Choroid plexus epithelial cell (primary cell): ENCODE measurements at regions not wholly inside any gene's neighbourhood (a gene's known extent, or its start where the extent isn't known, plus 50 kb on each side); places are given as distances from the start of the nearest gene placed in this dataset.

Experiments
- DNase-seq: peaks from one replicate; pipeline ENCODE4 v3.0.0-alpha.2; 2010; ENCODE audit warnings: low read depth
- H3K4me3 ChIP-seq: 2 replicates; pipeline ENCODE4 v1.5.1; 2011; ENCODE audit warnings: low read depth, mild to moderate bottlenecking, control low read depth, low read length, moderate library complexity
- TF ChIP-seq, protein P1 (sequence below): conservative IDR thresholded peaks from 2 replicates; pipeline ENCODE4 v1.5.1; 2011; ENCODE audit warnings: low read depth, mild to moderate bottlenecking, control low read depth, inconsistent platforms, low read length, moderate library complexity

DNA sequence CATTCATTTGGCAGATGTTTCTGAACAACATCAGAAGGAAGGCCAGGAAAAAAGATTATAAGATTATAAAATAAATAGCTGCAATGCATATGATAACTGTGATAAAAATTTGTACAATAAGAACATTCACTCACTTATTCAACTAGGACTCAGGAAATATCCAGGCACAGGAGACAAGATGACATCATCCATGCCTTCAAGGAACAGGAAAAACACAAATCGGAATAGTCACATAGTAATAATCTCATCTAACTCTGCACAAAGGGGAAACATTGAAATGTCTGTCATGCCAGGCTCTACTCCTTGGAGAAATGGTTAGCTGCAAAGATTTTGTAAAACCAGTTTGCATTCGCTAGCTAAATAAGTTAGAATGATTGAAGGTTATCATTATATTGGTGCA lies 233.5 kb upstream of the AGTR1 start:
- peak; percentile 33 for DNase-seq
- TF ChIP-seq, protein P1, sequence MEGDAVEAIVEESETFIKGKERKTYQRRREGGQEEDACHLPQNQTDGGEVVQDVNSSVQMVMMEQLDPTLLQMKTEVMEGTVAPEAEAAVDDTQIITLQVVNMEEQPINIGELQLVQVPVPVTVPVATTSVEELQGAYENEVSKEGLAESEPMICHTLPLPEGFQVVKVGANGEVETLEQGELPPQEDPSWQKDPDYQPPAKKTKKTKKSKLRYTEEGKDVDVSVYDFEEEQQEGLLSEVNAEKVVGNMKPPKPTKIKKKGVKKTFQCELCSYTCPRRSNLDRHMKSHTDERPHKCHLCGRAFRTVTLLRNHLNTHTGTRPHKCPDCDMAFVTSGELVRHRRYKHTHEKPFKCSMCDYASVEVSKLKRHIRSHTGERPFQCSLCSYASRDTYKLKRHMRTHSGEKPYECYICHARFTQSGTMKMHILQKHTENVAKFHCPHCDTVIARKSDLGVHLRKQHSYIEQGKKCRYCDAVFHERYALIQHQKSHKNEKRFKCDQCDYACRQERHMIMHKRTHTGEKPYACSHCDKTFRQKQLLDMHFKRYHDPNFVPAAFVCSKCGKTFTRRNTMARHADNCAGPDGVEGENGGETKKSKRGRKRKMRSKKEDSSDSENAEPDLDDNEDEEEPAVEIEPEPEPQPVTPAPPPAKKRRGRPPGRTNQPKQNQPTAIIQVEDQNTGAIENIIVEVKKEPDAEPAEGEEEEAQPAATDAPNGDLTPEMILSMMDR, result no peak
- H3K4me3 ChIP-seq, result no peak overlapping the region

DNA sequence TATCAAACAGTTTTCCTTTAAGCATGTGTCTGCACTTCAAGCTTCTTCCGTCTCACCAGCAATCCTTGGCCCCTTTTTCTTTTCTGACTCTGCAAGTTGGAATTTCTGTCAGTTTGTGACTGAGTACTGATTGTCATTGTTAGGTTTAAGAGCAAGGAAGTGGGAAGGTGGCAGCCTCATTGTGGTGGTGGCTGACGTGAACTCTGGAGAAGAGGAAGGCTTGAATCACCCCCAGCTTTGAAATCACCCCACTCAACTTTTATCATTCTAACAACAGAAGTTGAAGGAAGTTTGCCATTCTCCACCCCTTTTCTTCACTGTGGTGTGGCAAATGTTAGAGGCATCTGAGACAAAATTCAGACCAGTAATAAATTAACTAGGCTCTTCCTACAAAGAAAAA lies 231.6 kb upstream of the AGTR1 start:
- H3K4me3 ChIP-seq, result no peak overlapping the region
- peak; percentile 28 for DNase-seq

DNA sequence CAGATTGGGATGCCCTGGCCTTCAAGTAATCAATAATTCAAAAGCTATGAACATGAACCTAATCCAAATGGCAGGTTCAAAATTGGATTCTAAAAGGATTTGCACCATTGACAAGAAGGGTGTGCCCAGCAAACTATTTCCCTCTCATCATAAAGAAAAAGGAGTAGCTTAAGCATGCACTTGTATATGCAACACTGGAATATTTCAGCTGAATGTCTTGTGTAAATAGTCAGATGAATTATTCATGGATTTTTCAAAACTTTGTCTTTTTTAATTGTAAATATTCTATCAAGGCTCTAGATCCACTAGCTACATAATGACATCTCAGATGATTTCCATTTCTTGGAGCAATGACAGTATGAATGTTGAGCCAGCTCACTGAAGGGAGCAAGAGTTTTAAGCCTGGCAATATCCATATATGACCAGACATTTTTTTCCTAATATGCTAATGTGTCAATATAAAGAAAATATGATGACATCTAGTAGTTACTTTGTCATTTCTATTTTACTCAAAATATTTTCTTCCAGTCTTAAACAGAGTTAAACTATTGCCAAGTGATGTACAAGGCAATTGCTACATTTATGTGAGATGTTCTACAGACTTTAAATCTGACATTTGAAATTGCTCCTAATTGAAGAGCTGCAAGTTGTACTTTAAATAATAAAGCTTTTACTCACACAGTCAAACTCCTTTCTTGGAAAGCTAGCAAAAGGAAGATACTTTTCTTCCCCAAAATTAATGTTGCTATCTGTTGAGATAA lies 230.5 kb upstream of the AGTR1 start:
- TF ChIP-seq, protein P1, result no peak
- DNase-seq, result no peak
- no peak overlapping the region for H3K4me3 ChIP-seq

More for the DNA sequence above, 231.6 kb upstream of the AGTR1 start:
- TF ChIP-seq, protein P1, result no peak

DNA sequence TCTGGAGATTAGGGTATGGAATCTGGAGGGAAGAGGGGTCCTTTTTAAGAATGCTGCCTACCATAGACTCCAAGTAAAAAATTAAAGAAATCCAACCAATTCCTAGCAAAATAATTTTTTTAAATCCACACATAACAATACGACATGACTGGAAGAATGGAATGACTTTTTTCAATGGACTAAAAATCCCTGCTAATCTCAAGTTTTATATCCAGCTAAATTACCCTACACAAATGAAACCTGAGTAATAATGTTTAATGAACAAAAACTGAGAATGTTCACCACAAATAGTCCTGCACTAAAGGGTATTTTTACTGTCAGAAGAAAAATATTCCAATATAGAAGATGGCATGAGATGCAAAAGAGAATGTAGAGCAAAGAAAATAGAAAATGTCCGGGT lies 220.3 kb upstream of the AGTR1 start:
- no peak overlapping the region for H3K4me3 ChIP-seq
- no peak for DNase-seq
- TF ChIP-seq, protein P1, result no peak

DNA sequence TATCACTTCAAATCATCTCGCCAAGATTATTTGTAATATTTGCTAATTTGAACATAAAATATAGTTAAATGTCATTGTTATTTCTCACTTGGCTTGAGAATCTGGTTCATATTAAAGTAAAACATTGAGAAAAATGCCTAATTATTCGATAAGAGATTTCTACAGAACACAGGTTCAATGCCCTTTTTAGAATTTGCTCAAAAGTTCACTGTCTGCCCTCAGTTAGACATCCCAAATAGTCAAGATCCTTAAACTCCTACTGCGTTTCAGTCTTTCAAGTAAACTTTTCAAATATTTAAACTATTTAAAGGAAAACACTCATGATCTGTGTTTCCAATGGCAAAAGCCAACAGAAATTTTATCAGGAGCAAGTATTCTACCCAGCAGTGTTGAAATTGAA lies 204.1 kb upstream of the AGTR1 start:
- no peak overlapping the region for H3K4me3 ChIP-seq
- peak; percentile 15 for DNase-seq
- TF ChIP-seq, protein P1, result no peak

DNA sequence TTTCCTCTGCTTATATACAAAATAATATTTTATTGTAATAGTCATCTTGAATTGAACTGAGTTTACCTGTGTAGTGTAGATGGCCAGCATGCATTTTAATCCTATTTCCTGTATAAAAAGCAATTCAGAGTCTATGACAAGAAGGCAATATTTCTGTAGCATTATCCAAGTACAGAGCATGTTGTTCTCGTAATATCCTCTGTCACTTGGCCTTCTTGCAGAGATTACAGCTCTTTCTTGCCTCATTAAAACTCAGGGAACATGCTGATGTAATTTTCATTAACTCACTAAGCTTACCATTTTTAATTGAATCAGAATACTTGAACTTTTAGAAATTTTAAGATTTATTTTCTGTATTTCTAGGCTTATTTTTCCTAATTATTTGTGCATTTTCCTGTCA lies 203.3 kb upstream of the AGTR1 start:
- TF ChIP-seq, protein P1, result no peak
- H3K4me3 ChIP-seq, result no peak overlapping the region

DNA sequence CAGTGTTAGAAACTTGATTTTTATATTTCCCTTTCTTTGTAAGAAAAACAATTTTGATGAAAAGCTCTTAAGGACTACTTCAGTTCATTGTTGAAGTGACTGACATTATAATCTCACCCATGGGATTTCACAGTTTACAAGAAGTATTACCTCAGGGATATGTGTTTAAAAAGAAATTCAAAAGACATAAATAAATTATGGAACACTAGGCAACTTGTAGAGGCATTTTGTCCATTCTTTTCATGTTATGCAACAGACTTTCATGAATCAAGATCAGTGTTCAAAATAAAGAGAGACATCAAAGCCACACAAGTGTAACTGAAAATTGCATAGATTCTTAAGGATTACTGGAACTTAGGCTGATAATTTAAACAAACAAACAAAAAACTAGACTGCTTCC lies 196.8 kb upstream of the AGTR1 start:
- H3K4me3 ChIP-seq, result no peak overlapping the region

More for the DNA sequence above, 203.3 kb upstream of the AGTR1 start:
- DNase-seq, result peak; percentile 32

More for the DNA sequence above, 196.8 kb upstream of the AGTR1 start:
- peak; percentile 14 for DNase-seq
- TF ChIP-seq, protein P1, result no peak
